IMR-90 (cell line): ENCODE measurements at regions not wholly inside any gene's neighbourhood (a gene's known extent, or its start where the extent isn't known, plus 50 kb on each side); places are given as distances from the start of the nearest gene placed in this dataset.

Experiments used
- ATAC-seq: fragments of 200-7000 bp; cut with Tn5 transposase; 2 replicates; pipeline ENCODE4 v1.9.1; 2020; ENCODE audit warnings: low read depth, mild to moderate bottlenecking, moderate library complexity
- BruUV-seq: library from RNA; stranded (reverse); fragments of 400-500 nt; replicated peaks from 2 replicates; lab custom pipeline; 2021; lab: Mats Ljungman, UMichigan
- CTCF ChIA-PET: fragments of 300-600 bp; formaldehyde crosslinking; extraction: SDS; loops from one replicate; lab custom pipeline; 2021; ENCODE audit warnings: antibody characterized with exemption; lab: Yijun Ruan, JAX
- POLR2A ChIA-PET: fragments of 300-600 bp; sonication (Branson Sonifier 250); formaldehyde crosslinking; loops from one replicate; lab custom pipeline; 2022; ENCODE audit warnings: antibody characterized with exemption; ENCODE audit not compliant: unreplicated experiment; lab: Charles Lee
- DNase-seq: peaks from one replicate; pipeline ENCODE4 v3.0.0; 2013
- H2AFZ ChIP-seq: replicated peaks from 2 replicates; pipeline ENCODE3; 2013; ENCODE audit warnings: low read length, mild to moderate bottlenecking; ENCODE audit not compliant: poor library complexity
- H2AK5ac ChIP-seq: 2 replicates; pipeline ENCODE4 v1.6.1; 2013; ENCODE audit warnings: low read depth, low read length, inconsistent platforms
- H2AK9ac ChIP-seq: replicated peaks from 2 replicates; pipeline ENCODE3; 2013; ENCODE audit warnings: mild to moderate bottlenecking, low read depth, low read length, moderate library complexity; ENCODE audit not compliant: poor library complexity
- H2BK120ac ChIP-seq: 2 replicates; pipeline ENCODE4 v1.6.1; 2013; ENCODE audit warnings: low read depth, low read length, inconsistent platforms
- H2BK15ac ChIP-seq: 3 replicates; pipeline ENCODE4 v1.6.1; 2013; ENCODE audit warnings: low read depth, low read length, inconsistent platforms
- H2BK20ac ChIP-seq: 2 replicates; pipeline ENCODE4 v1.6.1; 2013; ENCODE audit warnings: low read depth, mild to moderate bottlenecking, inconsistent platforms, low read length, moderate library complexity
- H2BK5ac ChIP-seq: 2 replicates; pipeline ENCODE4 v1.6.1; 2013; ENCODE audit warnings: mild to moderate bottlenecking, low read depth, low read length, inconsistent platforms; ENCODE audit not compliant: poor library complexity, severe bottlenecking
- H3K14ac ChIP-seq: replicated peaks from 2 replicates; pipeline ENCODE4 v1.6.1; 2013; ENCODE audit warnings: low read depth, low read length, inconsistent platforms
- H3K18ac ChIP-seq: 2 replicates; pipeline ENCODE4 v1.6.1; 2013; ENCODE audit warnings: low read depth, low read length, control low read depth
- H3K23ac ChIP-seq: 2 replicates; pipeline ENCODE4 v1.6.1; 2013; ENCODE audit warnings: low read depth, low read length, inconsistent platforms
- H3K27ac ChIP-seq: 2 replicates; pipeline ENCODE4 v1.5.1; 2013; ENCODE audit warnings: mild to moderate bottlenecking, control low read depth, low read length; ENCODE audit not compliant: insufficient read depth
- H3K27me3 ChIP-seq: 2 replicates; pipeline ENCODE4 v1.6.1; 2013; ENCODE audit warnings: low read length; ENCODE audit not compliant: control insufficient read depth, insufficient read depth
- H3K36me3 ChIP-seq: 2 replicates; pipeline ENCODE4 v1.6.1; 2013; ENCODE audit warnings: low read length, mixed read lengths; ENCODE audit not compliant: control insufficient read depth, insufficient read depth
- H3K4ac ChIP-seq: 2 replicates; pipeline ENCODE4 v1.6.1; 2013; ENCODE audit warnings: low read depth, low read length, inconsistent platforms
- H3K4me1 ChIP-seq: 2 replicates; pipeline ENCODE4 v1.6.1; 2013; ENCODE audit warnings: low read length, mixed read lengths; ENCODE audit not compliant: control insufficient read depth, insufficient read depth
- H3K4me2 ChIP-seq: 2 replicates; pipeline ENCODE4 v1.6.1; 2013; ENCODE audit warnings: low read depth, mild to moderate bottlenecking, control low read depth, low read length, moderate library complexity
- H3K4me3 ChIP-seq: 2 replicates; pipeline ENCODE4 v1.5.1; 2013; ENCODE audit warnings: low read depth, mild to moderate bottlenecking, control low read depth, low read length, moderate library complexity; ENCODE audit not compliant: insufficient read depth
- H3K56ac ChIP-seq: 2 replicates; pipeline ENCODE4 v1.6.1; 2013; ENCODE audit warnings: low read length, inconsistent platforms; ENCODE audit not compliant: insufficient read depth; ENCODE audit errors: extremely low read depth
- H3K79me1 ChIP-seq, 2 experiments: 2 replicates each; pipeline ENCODE4 v1.6.1; 2013; ENCODE audit warnings: low read length in 2 of 2, inconsistent platforms in 1 of 2, low read depth in 1 of 2
- H3K9ac ChIP-seq: 2 replicates; pipeline ENCODE4 v1.6.1; 2013; ENCODE audit warnings: low read depth, low read length, control low read depth
- H3K9me1 ChIP-seq: 2 replicates; pipeline ENCODE4 v1.6.1; 2013; ENCODE audit warnings: low read length, inconsistent platforms; ENCODE audit not compliant: insufficient read depth
- H3K9me3 ChIP-seq: 2 replicates; pipeline ENCODE4 v1.6.1; 2013; ENCODE audit warnings: low read length; ENCODE audit not compliant: control insufficient read depth, insufficient read depth
- H4K20me1 ChIP-seq: 2 replicates; pipeline ENCODE4 v1.6.1; 2013; ENCODE audit warnings: low read length, inconsistent platforms; ENCODE audit not compliant: insufficient read depth
- H4K5ac ChIP-seq: 2 replicates; pipeline ENCODE4 v1.6.1; 2013; ENCODE audit warnings: mild to moderate bottlenecking, low read depth, low read length, control low read depth
- H4K8ac ChIP-seq, 2 experiments: 2 replicates each; pipeline ENCODE4 v1.6.1; 2013; ENCODE audit warnings: low read depth in 2 of 2, low read length in 2 of 2, control low read depth in 1 of 2, inconsistent platforms in 1 of 2
- H4K91ac ChIP-seq: 2 replicates; pipeline ENCODE4 v1.6.1; 2013; ENCODE audit warnings: low read depth, low read length, inconsistent platforms; ENCODE audit not compliant: insufficient read depth
- CEBPB ChIP-seq: IDR thresholded peaks from 2 replicates; pipeline ENCODE4 v1.6.1; 2012; ENCODE audit warnings: low read depth, low read length, improper control_type of control experiment
- CHD1 ChIP-seq: IDR thresholded peaks from 2 replicates; pipeline ENCODE4 v1.6.1; 2012; ENCODE audit warnings: low read depth, low read length, improper control_type of control experiment
- MAFK ChIP-seq: IDR thresholded peaks from 2 replicates; pipeline ENCODE4 v1.6.1; 2012; ENCODE audit warnings: low read depth, low read length, improper control_type of control experiment
- MXI1 ChIP-seq: IDR thresholded peaks from 2 replicates; pipeline ENCODE4 v1.6.1; 2012; ENCODE audit warnings: low read depth, mild to moderate bottlenecking, low read length, moderate library complexity, borderline replicate concordance
- POLR2A ChIP-seq: IDR thresholded peaks from 2 replicates; pipeline ENCODE4 v1.6.1; 2012; ENCODE audit warnings: mild to moderate bottlenecking, low read depth, low read length
- RAD21 ChIP-seq: IDR thresholded peaks from 2 replicates; pipeline ENCODE4 v1.6.1; 2012; ENCODE audit warnings: low read length, improper control_type of control experiment
- RCOR1 ChIP-seq: IDR thresholded peaks from 2 replicates; pipeline ENCODE4 v1.6.1; 2012; ENCODE audit warnings: mild to moderate bottlenecking, low read length, improper control_type of control experiment; ENCODE audit not compliant: insufficient replicate concordance
- WGBS, 2 experiments: methylation state at CpG; one replicate each; pipeline versions ENCODE4 v1.1.5 to v1.1.7; 2013; ENCODE audit warnings: missing lambda C conversion rate in 2 of 2; ENCODE audit not compliant: insufficient read length in 1 of 2; ENCODE audit errors: extremely low coverage in 2 of 2; 5-methylcytosine and 5-hydroxymethylcytosine counted together
- dilution Hi-C: fragments of 300-500 bp; cut with HindIII; formaldehyde crosslinking; loops from one replicate; pipeline ENCODE4 v1.14.3; 2018; ENCODE audit warnings: low sequenced_read_pairs; ENCODE audit not compliant: unreplicated experiment
- in situ Hi-C: fragments of 300-500 bp; cut with MboI; formaldehyde crosslinking; loops from 3 replicates; pipeline ENCODE4 v1.14.3; 2019; ENCODE audit warnings: low sequenced_read_pairs, inconsistent platforms, mixed read lengths
- intact Hi-C: fragments of 100-400 bp; cut with micrococcal nuclease; formaldehyde crosslinking; loops from 2 replicates; pipeline ENCODE4 v1.10.0; 2022
- TF ChIP-seq, protein P1 (sequence below): conservative IDR thresholded peaks from 2 replicates; pipeline ENCODE4 v1.5.1; 2012; ENCODE audit warnings: mild to moderate bottlenecking, low read depth, low read length, improper control_type of control experiment
- TF ChIP-seq, protein P2 (sequence below): fragments of 150-350 bp; IDR thresholded peaks from 2 replicates; pipeline ENCODE4 v1.6.1; 2017; ENCODE audit warnings: mild to moderate bottlenecking, antibody characterized with exemption, low read length, low read depth

- Histone ChIP-seq H2BK120ac (0 out of 2 replicates have a peak overlapping the region, but pooled peaks have one; percentile 35), H2BK15ac (no peak overlapping the region), H3K27me3 (no peaks in the 10 kb centered on the region), H3K14ac (no peak overlapping the region), H3K56ac (no peak overlapping the region), H3K4me1 (peaks cover 13% of the 10 kb centered on the region), H4K5ac (no peak overlapping the region), H2BK5ac (no peak overlapping the region), H2AFZ (no peak overlapping the region), H2AK9ac (no peak overlapping the region), H3K9ac (no peak overlapping the region), H2BK20ac (no peak overlapping the region), H3K4ac (0 out of 2 replicates have a peak overlapping the region, but pooled peaks have one; percentile 21), H2AK5ac (no peak overlapping the region), H3K9me1 (peaks cover 5% of the 10 kb centered on the region), H4K91ac (no peak overlapping the region), H4K20me1 (no peaks in the 10 kb centered on the region), H3K27ac (no peak overlapping the region), H4K8ac (no peak overlapping the region; a peak in 1 of 4 replicates), H3K4me3 (no peak overlapping the region), H3K23ac (no peak overlapping the region), H3K9me3 (no peaks in the 10 kb centered on the region), H3K79me1 (peaks cover 0 to 16% of the 10 kb centered on the region in 2 experiments; a peak in 2 of 4 replicates), H3K18ac (peak overlapping the region; percentile 13; the same call in 1 of the 2 replicates), H3K4me2 (no peak overlapping the region), H3K36me3 (no peaks in the 10 kb centered on the region)
- dilution Hi-C loops (no loop called here), intact Hi-C loops (loop anchor here (10.0 kb wide), 1 partner anchor 797 kb away; no protein-coding TSS in a partner anchor), in situ Hi-C loops (no loop called here)
- no TSS peak for BruUV-seq
- ATAC-seq: no peak
- WGBS, 2 experiments: no CpG with 5 or more reads among the region's 2 CpGs
- no peak for TF ChIP-seq MAFK
- TF ChIP-seq RAD21: no peak
- TF ChIP-seq, protein P1, sequence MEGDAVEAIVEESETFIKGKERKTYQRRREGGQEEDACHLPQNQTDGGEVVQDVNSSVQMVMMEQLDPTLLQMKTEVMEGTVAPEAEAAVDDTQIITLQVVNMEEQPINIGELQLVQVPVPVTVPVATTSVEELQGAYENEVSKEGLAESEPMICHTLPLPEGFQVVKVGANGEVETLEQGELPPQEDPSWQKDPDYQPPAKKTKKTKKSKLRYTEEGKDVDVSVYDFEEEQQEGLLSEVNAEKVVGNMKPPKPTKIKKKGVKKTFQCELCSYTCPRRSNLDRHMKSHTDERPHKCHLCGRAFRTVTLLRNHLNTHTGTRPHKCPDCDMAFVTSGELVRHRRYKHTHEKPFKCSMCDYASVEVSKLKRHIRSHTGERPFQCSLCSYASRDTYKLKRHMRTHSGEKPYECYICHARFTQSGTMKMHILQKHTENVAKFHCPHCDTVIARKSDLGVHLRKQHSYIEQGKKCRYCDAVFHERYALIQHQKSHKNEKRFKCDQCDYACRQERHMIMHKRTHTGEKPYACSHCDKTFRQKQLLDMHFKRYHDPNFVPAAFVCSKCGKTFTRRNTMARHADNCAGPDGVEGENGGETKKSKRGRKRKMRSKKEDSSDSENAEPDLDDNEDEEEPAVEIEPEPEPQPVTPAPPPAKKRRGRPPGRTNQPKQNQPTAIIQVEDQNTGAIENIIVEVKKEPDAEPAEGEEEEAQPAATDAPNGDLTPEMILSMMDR: no peak
- TF ChIP-seq, protein P2, sequence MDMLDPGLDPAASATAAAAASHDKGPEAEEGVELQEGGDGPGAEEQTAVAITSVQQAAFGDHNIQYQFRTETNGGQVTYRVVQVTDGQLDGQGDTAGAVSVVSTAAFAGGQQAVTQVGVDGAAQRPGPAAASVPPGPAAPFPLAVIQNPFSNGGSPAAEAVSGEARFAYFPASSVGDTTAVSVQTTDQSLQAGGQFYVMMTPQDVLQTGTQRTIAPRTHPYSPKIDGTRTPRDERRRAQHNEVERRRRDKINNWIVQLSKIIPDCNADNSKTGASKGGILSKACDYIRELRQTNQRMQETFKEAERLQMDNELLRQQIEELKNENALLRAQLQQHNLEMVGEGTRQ: no peak
- TF ChIP-seq RCOR1: no peak
- TF ChIP-seq MXI1: no peak
- no peak for TF ChIP-seq POLR2A
- no peak for TF ChIP-seq CHD1
- no peak for TF ChIP-seq CEBPB
- ChIA-PET CTCF (interaction anchor here (1.4 kb wide), 1 partner anchor 32 kb away, joined by 4 read pairs; no protein-coding TSS in a partner anchor), POLR2A (no interaction called here)
- DNase-seq: no peak
These were observed 327.6 kb downstream of the IRS1 start for GRCh38 chr2:226471987-226472470.
